ENCODE measurements at regions not wholly inside any gene's neighbourhood (a gene's known extent, or its start where the extent isn't known, plus 50 kb on each side); places are given as distances from the start of the nearest gene placed in this dataset.

GRCh38 chr9:89955626-89956025 lies 350.8 kb downstream of the GADD45G start:
- no peak for DNase-seq

GRCh38 chr9:89956331-89956730 lies 351.5 kb downstream of the GADD45G start:
- DNase-seq: no peak

GRCh38 chr9:89956907-89957306 lies 352.1 kb downstream of the GADD45G start:
- DNase-seq: no peak

- no peak for DNase-seq
These were observed 353.3 kb downstream of the GADD45G start for GRCh38 chr9:89958086-89958485.

GRCh38 chr9:89961616-89962341 lies 357.0 kb downstream of the GADD45G start:
- no peak for DNase-seq

- no peak for DNase-seq
These were observed 358.5 kb downstream of the GADD45G start for GRCh38 chr9:89963280-89963679.

GRCh38 chr9:89967527-89967926 lies 362.7 kb downstream of the GADD45G start:
- DNase-seq: no peak

- DNase-seq: no peak
These were observed 364.4 kb downstream of the GADD45G start for GRCh38 chr9:89969156-89969675.

GRCh38 chr9:89969881-89970639 lies 365.2 kb downstream of the GADD45G start:
- no peak for DNase-seq

GRCh38 chr9:89970701-89971100 lies 365.9 kb downstream of the GADD45G start:
- DNase-seq: no peak

GRCh38 chr9:89972535-89972934 lies 367.7 kb downstream of the GADD45G start:
- no peak for DNase-seq

- no peak for DNase-seq
These were observed 369.8 kb downstream of the GADD45G start for GRCh38 chr9:89974582-89974981.

GRCh38 chr9:89975024-89975423 lies 370.2 kb downstream of the GADD45G start:
- no peak for DNase-seq

GRCh38 chr9:89975630-89976029 lies 370.8 kb downstream of the GADD45G start:
- no peak for DNase-seq

GRCh38 chr9:89978185-89978584 lies 373.4 kb downstream of the GADD45G start:
- DNase-seq: no peak

- DNase-seq: no peak
These were observed 375.8 kb downstream of the GADD45G start for GRCh38 chr9:89980600-89980999.

- DNase-seq: no peak
These were observed 377.2 kb downstream of the GADD45G start for GRCh38 chr9:89982016-89982415.

GRCh38 chr9:89983411-89983810 lies 378.6 kb downstream of the GADD45G start:
- no peak for DNase-seq

- DNase-seq: no peak
These were observed 379.4 kb downstream of the GADD45G start for GRCh38 chr9:89984214-89984613.

GRCh38 chr9:89985068-89985467 lies 380.3 kb downstream of the GADD45G start:
- DNase-seq: no peak

GRCh38 chr9:89986190-89986589 lies 381.4 kb downstream of the GADD45G start:
- DNase-seq: no peak

- no peak for DNase-seq
These were observed 383.6 kb downstream of the GADD45G start for GRCh38 chr9:89988458-89988857.

Data from hypothalamus (tissue), 51 donors.